ENCODE measurements at regions not wholly inside any gene's neighbourhood (a gene's known extent, or its start where the extent isn't known, plus 50 kb on each side); places are given as distances from the start of the nearest gene placed in this dataset.
"Not testable (repeated sequence)": the region's sequence is repeated elsewhere in the genome, so short reads cannot be mapped to it uniquely, and the experiment has no call there.

GRCh38 chr13:33682020-33682564 lies 135.9 kb upstream of the RFC3 start:
- no peaks in the 10 kb centered on the region for H3K36me3 ChIP-seq (ENCODE audit: control insufficient read depth in 4 of 4, insufficient read depth in 4 of 4, low read length in 3 of 4)
- CTCF ChIA-PET = no interaction called here
- DNase-seq = no peak

GRCh38 chr13:33682646-33683045 lies 135.3 kb upstream of the RFC3 start:
- H3K36me3 ChIP-seq (ENCODE audit: control insufficient read depth in 4 of 4, insufficient read depth in 4 of 4, low read length in 3 of 4); H3K9me3 ChIP-seq (ENCODE audit: control extremely low read depth in 1 of 5, control insufficient read depth in 4 of 5, insufficient read depth in 2 of 5, low read depth in 1 of 5, low read length in 4 of 5); H3K27ac ChIP-seq (ENCODE audit: insufficient read depth in 1 of 2, low read depth in 1 of 2, low read length in 2 of 2, poor library complexity in 1 of 2, severe bottlenecking in 2 of 2); POLR2A ChIA-PET; H3K27me3 ChIP-seq (replicated peaks in 2 of 5; ENCODE audit: control insufficient read depth in 4 of 5, insufficient read depth in 5 of 5, low read length in 4 of 5); DNase-seq; H3K4me3 ChIP-seq (ENCODE audit: control insufficient read depth in 1 of 7, extremely low read depth in 1 of 7, insufficient read depth in 4 of 7, low read depth in 2 of 7, low read length in 6 of 7); CTCF ChIA-PET: not testable (repeated sequence)
- WGBS (ENCODE audit: insufficient coverage) = 81% methylated on average over 5 of the region's 5 CpGs
- peaks cover 0 to 13% (median 0%) of the 10 kb centered on the region in 4 experiments for H3K4me1 ChIP-seq (ENCODE audit: control extremely low read depth in 1 of 4, control insufficient read depth in 4 of 4, insufficient read depth in 4 of 4, low read length in 3 of 4)

More at GRCh38 chr13:33682020-33682564, 135.9 kb upstream of the RFC3 start:
- 98% methylated on average over 22 of the region's 35 CpGs for WGBS (ENCODE audit: insufficient coverage)
- Histone ChIP-seq H3K4me3 (ENCODE audit: control insufficient read depth in 1 of 7, extremely low read depth in 1 of 7, insufficient read depth in 4 of 7, low read depth in 2 of 7, low read length in 6 of 7) (no peak overlapping the region), H3K27ac (ENCODE audit: insufficient read depth in 1 of 2, low read depth in 1 of 2, low read length in 2 of 2, poor library complexity in 1 of 2, severe bottlenecking in 2 of 2) (no peak overlapping the region), H3K4me1 (ENCODE audit: control extremely low read depth in 1 of 4, control insufficient read depth in 4 of 4, insufficient read depth in 4 of 4, low read length in 3 of 4) (peaks cover 0 to 13% (median 0%) of the 10 kb centered on the region in 4 experiments), H3K9me3 (ENCODE audit: control extremely low read depth in 1 of 5, control insufficient read depth in 4 of 5, insufficient read depth in 2 of 5, low read depth in 1 of 5, low read length in 4 of 5) (no peaks in the 10 kb centered on the region), H3K27me3 (replicated peaks in 2 of 5; ENCODE audit: control insufficient read depth in 4 of 5, insufficient read depth in 5 of 5, low read length in 4 of 5) (no peaks in the 10 kb centered on the region)
- POLR2A ChIA-PET = no interaction called here

DNA sequence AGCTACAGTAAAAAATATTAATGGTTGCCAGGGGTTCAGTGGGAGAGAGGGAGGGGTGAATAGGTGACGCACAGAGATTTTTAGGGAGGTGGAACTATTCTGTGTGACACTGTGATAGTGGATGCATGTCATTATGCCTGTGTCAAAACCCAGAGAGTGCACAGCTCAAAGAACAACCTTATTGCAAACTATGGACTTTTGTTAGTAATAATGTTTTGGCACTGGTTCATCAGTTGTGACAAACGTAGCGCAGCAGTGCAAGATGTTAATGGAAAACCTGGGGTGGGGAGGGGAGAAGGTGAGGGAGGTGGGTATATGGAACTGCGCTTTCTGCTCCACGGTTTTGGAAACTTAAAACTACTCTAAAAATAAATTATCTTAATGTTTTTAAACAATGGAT lies 134.6 kb upstream of the RFC3 start:
- Histone ChIP-seq H3K4me1 (ENCODE audit: control extremely low read depth in 1 of 4, control insufficient read depth in 4 of 4, insufficient read depth in 4 of 4, low read length in 3 of 4) (peaks cover 0 to 13% (median 0%) of the 10 kb centered on the region in 4 experiments), H3K9me3 (ENCODE audit: control extremely low read depth in 1 of 5, control insufficient read depth in 4 of 5, insufficient read depth in 2 of 5, low read depth in 1 of 5, low read length in 4 of 5) (peaks cover 0 to 2% (median 0%) of the 10 kb centered on the region in 5 experiments), H3K27ac (ENCODE audit: insufficient read depth in 1 of 2, low read depth in 1 of 2, low read length in 2 of 2, poor library complexity in 1 of 2, severe bottlenecking in 2 of 2) (no peak overlapping the region), H3K4me3 (ENCODE audit: control insufficient read depth in 1 of 7, extremely low read depth in 1 of 7, insufficient read depth in 4 of 7, low read depth in 2 of 7, low read length in 6 of 7) (no peak overlapping the region), H3K36me3 (ENCODE audit: control insufficient read depth in 4 of 4, insufficient read depth in 4 of 4, low read length in 3 of 4) (no peaks in the 10 kb centered on the region), H3K27me3 (replicated peaks in 2 of 5; ENCODE audit: control insufficient read depth in 4 of 5, insufficient read depth in 5 of 5, low read length in 4 of 5) (no peaks in the 10 kb centered on the region)
- no peak for DNase-seq
- ChIA-PET CTCF (no interaction called here), POLR2A (no interaction called here)
- WGBS (ENCODE audit: insufficient coverage) = no CpG with 5 or more reads among the region's 5 CpGs

DNA sequence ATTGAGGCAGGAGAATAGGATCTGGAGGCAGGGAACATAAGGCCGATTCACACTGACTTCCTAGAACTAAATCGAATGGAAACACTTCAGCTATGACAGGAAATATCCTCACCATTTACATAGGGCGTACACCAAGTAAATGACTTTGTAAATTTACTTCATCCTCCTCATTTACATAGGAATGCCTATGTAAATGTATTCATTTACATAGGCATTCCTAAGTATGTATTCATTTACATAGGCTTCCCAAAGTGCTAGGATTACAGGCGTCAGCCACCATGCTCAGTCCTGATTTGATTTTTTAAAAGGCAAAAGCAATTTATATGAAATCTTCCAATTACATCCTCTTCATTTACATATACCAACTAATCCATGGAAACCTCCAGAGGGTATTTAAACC lies 133.1 kb upstream of the RFC3 start:
- Histone ChIP-seq H3K27me3 (replicated peaks in 2 of 5; ENCODE audit: control insufficient read depth in 4 of 5, insufficient read depth in 5 of 5, low read length in 4 of 5) (no peaks in the 10 kb centered on the region), H3K36me3 (ENCODE audit: control insufficient read depth in 4 of 4, insufficient read depth in 4 of 4, low read length in 3 of 4) (no peaks in the 10 kb centered on the region), H3K4me1 (ENCODE audit: control extremely low read depth in 1 of 4, control insufficient read depth in 4 of 4, insufficient read depth in 4 of 4, low read length in 3 of 4) (peaks cover 0 to 3% (median 0%) of the 10 kb centered on the region in 4 experiments), H3K9me3 (ENCODE audit: control extremely low read depth in 1 of 5, control insufficient read depth in 4 of 5, insufficient read depth in 2 of 5, low read depth in 1 of 5, low read length in 4 of 5) (peaks cover 0 to 2% (median 0%) of the 10 kb centered on the region in 5 experiments), H3K27ac (ENCODE audit: insufficient read depth in 1 of 2, low read depth in 1 of 2, low read length in 2 of 2, poor library complexity in 1 of 2, severe bottlenecking in 2 of 2) (no peak overlapping the region), H3K4me3 (ENCODE audit: control insufficient read depth in 1 of 7, extremely low read depth in 1 of 7, insufficient read depth in 4 of 7, low read depth in 2 of 7, low read length in 6 of 7) (no peak overlapping the region)
- ChIA-PET POLR2A (no interaction called here), CTCF (no interaction called here)
- WGBS (ENCODE audit: insufficient coverage) = 100% methylated on average over 1 of the region's 4 CpGs
- DNase-seq = no peak

DNA sequence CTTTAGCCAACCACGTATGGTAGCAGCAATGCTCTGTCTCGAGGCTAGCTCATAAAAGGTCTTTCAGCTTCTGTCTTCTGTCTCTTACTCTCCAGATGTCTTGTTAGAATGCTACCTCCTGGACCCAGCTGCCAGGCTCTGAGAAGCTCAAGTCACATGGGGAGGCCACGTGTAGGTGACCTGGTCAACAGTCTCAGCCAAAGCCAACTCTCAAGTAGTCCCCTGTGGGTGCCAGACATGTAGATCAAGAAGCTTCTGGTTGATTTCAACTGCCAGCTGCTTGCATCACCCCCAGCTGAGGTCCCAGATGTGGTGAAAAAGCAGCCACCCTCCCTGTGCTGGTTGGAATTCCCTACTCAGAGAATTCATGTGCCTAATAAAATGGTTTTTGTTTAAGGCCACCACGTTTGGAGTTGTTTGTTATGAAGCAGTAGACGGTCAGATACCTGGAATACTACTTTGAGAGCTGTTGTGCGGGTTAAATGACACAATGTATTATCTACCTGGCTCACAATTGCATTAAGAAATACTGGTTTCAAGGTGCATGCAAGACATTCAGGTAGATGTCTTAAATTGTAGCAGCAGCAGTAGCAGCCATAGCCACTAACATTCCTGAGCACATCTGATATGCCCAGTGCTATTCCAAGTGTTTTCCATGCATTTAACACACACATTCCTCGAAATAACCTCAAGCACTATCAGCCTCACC lies 131.0 kb upstream of the RFC3 start:
- POLR2A ChIA-PET = no interaction called here
- DNase-seq = no peak
- CTCF ChIA-PET = interaction anchor here (1.2 kb wide), 1 partner anchor 44 kb away, joined by 3 read pairs; no protein-coding TSS in a partner anchor
- no peaks in the 10 kb centered on the region for H3K27me3 ChIP-seq (replicated peaks in 2 of 5; ENCODE audit: control insufficient read depth in 4 of 5, insufficient read depth in 5 of 5, low read length in 4 of 5)
- H3K4me3 ChIP-seq (ENCODE audit: control insufficient read depth in 1 of 7, extremely low read depth in 1 of 7, insufficient read depth in 4 of 7, low read depth in 2 of 7, low read length in 6 of 7) = no peak overlapping the region
- 82% methylated on average over 6 of the region's 7 CpGs for WGBS (ENCODE audit: insufficient coverage)
- peaks cover 0 to 2% (median 0%) of the 10 kb centered on the region in 5 experiments for H3K9me3 ChIP-seq (ENCODE audit: control extremely low read depth in 1 of 5, control insufficient read depth in 4 of 5, insufficient read depth in 2 of 5, low read depth in 1 of 5, low read length in 4 of 5)
- no peaks in the 10 kb centered on the region for H3K4me1 ChIP-seq (ENCODE audit: control extremely low read depth in 1 of 4, control insufficient read depth in 4 of 4, insufficient read depth in 4 of 4, low read length in 3 of 4)
- H3K36me3 ChIP-seq (ENCODE audit: control insufficient read depth in 4 of 4, insufficient read depth in 4 of 4, low read length in 3 of 4) = no peaks in the 10 kb centered on the region
- no peak overlapping the region for H3K27ac ChIP-seq (ENCODE audit: insufficient read depth in 1 of 2, low read depth in 1 of 2, low read length in 2 of 2, poor library complexity in 1 of 2, severe bottlenecking in 2 of 2)

- Histone ChIP-seq H3K27ac (ENCODE audit: insufficient read depth in 1 of 2, low read depth in 1 of 2, low read length in 2 of 2, poor library complexity in 1 of 2, severe bottlenecking in 2 of 2) (no peak overlapping the region), H3K4me1 (ENCODE audit: control extremely low read depth in 1 of 4, control insufficient read depth in 4 of 4, insufficient read depth in 4 of 4, low read length in 3 of 4) (no peaks in the 10 kb centered on the region), H3K4me3 (ENCODE audit: control insufficient read depth in 1 of 7, extremely low read depth in 1 of 7, insufficient read depth in 4 of 7, low read depth in 2 of 7, low read length in 6 of 7) (no peak overlapping the region), H3K9me3 (ENCODE audit: control extremely low read depth in 1 of 5, control insufficient read depth in 4 of 5, insufficient read depth in 2 of 5, low read depth in 1 of 5, low read length in 4 of 5) (peaks cover 0 to 2% (median 0%) of the 10 kb centered on the region in 5 experiments), H3K36me3 (ENCODE audit: control insufficient read depth in 4 of 4, insufficient read depth in 4 of 4, low read length in 3 of 4) (no peaks in the 10 kb centered on the region), H3K27me3 (replicated peaks in 2 of 5; ENCODE audit: control insufficient read depth in 4 of 5, insufficient read depth in 5 of 5, low read length in 4 of 5) (no peaks in the 10 kb centered on the region)
- 98% methylated on average over 6 of the region's 10 CpGs for WGBS (ENCODE audit: insufficient coverage)
- no peak for DNase-seq
- CTCF ChIA-PET = no interaction called here
- POLR2A ChIA-PET = no interaction called here
These were observed 127.6 kb upstream of the RFC3 start for GRCh38 chr13:33690354-33690753.

- ChIA-PET POLR2A (no interaction called here), CTCF (no interaction called here)
- Histone ChIP-seq H3K4me1 (ENCODE audit: control extremely low read depth in 1 of 4, control insufficient read depth in 4 of 4, insufficient read depth in 4 of 4, low read length in 3 of 4) (no peaks in the 10 kb centered on the region), H3K9me3 (ENCODE audit: control extremely low read depth in 1 of 5, control insufficient read depth in 4 of 5, insufficient read depth in 2 of 5, low read depth in 1 of 5, low read length in 4 of 5) (peaks cover 0 to 2% (median 0%) of the 10 kb centered on the region in 5 experiments), H3K4me3 (ENCODE audit: control insufficient read depth in 1 of 7, extremely low read depth in 1 of 7, insufficient read depth in 4 of 7, low read depth in 2 of 7, low read length in 6 of 7) (no peak overlapping the region), H3K27ac (ENCODE audit: insufficient read depth in 1 of 2, low read depth in 1 of 2, low read length in 2 of 2, poor library complexity in 1 of 2, severe bottlenecking in 2 of 2) (no peak overlapping the region), H3K36me3 (ENCODE audit: control insufficient read depth in 4 of 4, insufficient read depth in 4 of 4, low read length in 3 of 4) (no peaks in the 10 kb centered on the region), H3K27me3 (replicated peaks in 2 of 5; ENCODE audit: control insufficient read depth in 4 of 5, insufficient read depth in 5 of 5, low read length in 4 of 5) (no peaks in the 10 kb centered on the region)
- DNase-seq = no peak
- WGBS (ENCODE audit: insufficient coverage) = 93% methylated on average over 11 of the region's 11 CpGs
These were observed 126.0 kb upstream of the RFC3 start for GRCh38 chr13:33691980-33692379.
